ENCODE measurements at regions not wholly inside any gene's neighbourhood (a gene's known extent, or its start where the extent isn't known, plus 50 kb on each side); places are given as distances from the start of the nearest gene placed in this dataset.

GRCh38 chr2:222038067-222038802 lies 260.6 kb downstream of the PAX3 start:
- in situ Hi-C loops (cut with HindIII; ENCODE audit: extremely low pct_ligation_motif_present, low pct_unique_long_range_greater_than_20kb): no loop called here
- no peaks in the 10 kb centered on the region for H3K36me3 ChIP-seq (replicated peaks in 1 of 2; ENCODE audit: control insufficient read depth in 1 of 2, insufficient read depth in 2 of 2, low read length in 2 of 2)
- ATAC-seq (no peak; the same call in 2 of the 3 replicates), FAIRE-seq (peak; percentile 44), DNase-seq (ENCODE audit: low spot score) (peak; percentile 8)
- ChIA-PET CTCF (ENCODE audit: low intra/inter-chr PET ratio, low total read pairs) (no interaction called here), POLR2A (no interaction called here)
- intact Hi-C loops (cut with micrococcal nuclease; ENCODE audit: unreplicated experiment): no loop called here
- H3K9me3 ChIP-seq (ENCODE audit: low read length): no peaks in the 10 kb centered on the region
- H3K27ac ChIP-seq (ENCODE audit: extremely low read length, insufficient read depth, low read length): no peak overlapping the region
- H3K79me2 ChIP-seq (ENCODE audit: insufficient read depth, low read length): no peaks in the 10 kb centered on the region
- no peak overlapping the region for H3K4me3 ChIP-seq (replicated peaks in 1 of 3; ENCODE audit: insufficient read depth in 1 of 3, low read depth in 2 of 3, low read length in 3 of 3)
- WGBS (ENCODE audit: low lambda C conversion rate): 12% methylated on average over 4 of the region's 4 CpGs
- no peak overlapping the region for H2AFZ ChIP-seq (ENCODE audit: low read length)
- no peaks in the 10 kb centered on the region for H3K4me1 ChIP-seq (ENCODE audit: insufficient read depth, low read length)
- H3K4me2 ChIP-seq (ENCODE audit: low read depth, low read length): no peak overlapping the region
- H3K9ac ChIP-seq (ENCODE audit: insufficient read depth, low read depth, low read length): no peak overlapping the region
- H4K20me1 ChIP-seq (ENCODE audit: insufficient read depth, low read length): no peaks in the 10 kb centered on the region
- no peaks in the 10 kb centered on the region for H3K27me3 ChIP-seq (ENCODE audit: control insufficient read depth in 1 of 2, insufficient read depth in 2 of 2, low read length in 2 of 2)
- TF ChIP-seq SUZ12 (IDR thresholded peaks at IDR 0.05; ENCODE audit: low read depth, low read length) (no peak), CTCF (CRISPR knock-in tag; IDR thresholded peaks at IDR 0.05) (0 out of 2 replicates have a peak, but pooled peaks have one; percentile 35), STAG1 (CRISPR knock-in tag; IDR thresholded peaks at IDR 0.05) (peak; percentile 33; the same call in 1 of the 2 replicates), MAFK (conservative IDR thresholded peaks at IDR 0.05 in 1 of 2, IDR thresholded peaks at IDR 0.05 in 1 of 2; ENCODE audit: low read length in 2 of 2) (peak in 1 of 2 experiments; percentile 6; a peak in 1 of 4 replicates), GRHL1 (CRISPR knock-in tag; conservative IDR thresholded peaks at IDR 0.05) (no peak), NAIF1 (CRISPR knock-in tag; IDR thresholded peaks at IDR 0.05; ENCODE audit: borderline replicate concordance) (no peak)
- no TSS peak for BruUV-seq (replicated peaks)

All from HepG2 (cell line).